HG02759 (cell line): ENCODE measurements at regions not wholly inside any gene's neighbourhood (a gene's known extent, or its start where the extent isn't known, plus 50 kb on each side); places are given as distances from the start of the nearest gene placed in this dataset.

Source experiments
- ATAC-seq: cut with Tn5 transposase; IDR thresholded peaks from one replicate; pipeline ENCODE4 v1.9.1; 2021; ENCODE audit warnings: mild to moderate bottlenecking, moderate library complexity; ENCODE audit not compliant: unreplicated experiment

DNA sequence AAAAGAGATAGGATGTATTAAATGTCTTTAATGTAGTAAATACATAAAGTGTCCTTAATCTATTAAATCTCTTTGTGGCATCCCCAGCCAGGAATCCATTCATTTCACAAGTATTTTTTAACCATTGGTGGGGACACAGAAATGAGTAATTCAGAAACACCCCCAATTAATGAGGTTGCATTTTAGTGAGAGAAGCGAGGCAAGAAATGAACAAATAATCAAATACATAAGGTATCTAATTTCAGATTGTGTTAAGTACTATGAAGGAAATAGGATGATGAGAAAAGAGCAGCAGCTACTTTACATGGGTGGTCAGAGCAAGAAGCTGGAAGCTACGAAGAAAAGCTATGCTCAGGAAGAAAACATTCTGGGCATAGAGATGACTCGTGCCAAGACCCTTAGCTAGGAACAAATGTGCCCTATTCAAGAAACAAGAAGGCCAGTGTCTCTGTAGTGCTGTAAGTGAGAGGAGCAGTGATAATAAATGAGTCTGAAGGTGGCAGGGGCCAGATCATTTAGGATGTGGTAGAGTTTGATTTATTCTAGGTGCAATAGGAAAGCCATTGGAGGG is 60.5 kb upstream of the IGF1 start:
- no peak for ATAC-seq

GRCh38 chr12:102539651-102540553 is 59.5 kb upstream of the IGF1 start:
- no peak for ATAC-seq

GRCh38 chr12:102535306-102535705 is 54.9 kb upstream of the IGF1 start:
- ATAC-seq = no peak

DNA sequence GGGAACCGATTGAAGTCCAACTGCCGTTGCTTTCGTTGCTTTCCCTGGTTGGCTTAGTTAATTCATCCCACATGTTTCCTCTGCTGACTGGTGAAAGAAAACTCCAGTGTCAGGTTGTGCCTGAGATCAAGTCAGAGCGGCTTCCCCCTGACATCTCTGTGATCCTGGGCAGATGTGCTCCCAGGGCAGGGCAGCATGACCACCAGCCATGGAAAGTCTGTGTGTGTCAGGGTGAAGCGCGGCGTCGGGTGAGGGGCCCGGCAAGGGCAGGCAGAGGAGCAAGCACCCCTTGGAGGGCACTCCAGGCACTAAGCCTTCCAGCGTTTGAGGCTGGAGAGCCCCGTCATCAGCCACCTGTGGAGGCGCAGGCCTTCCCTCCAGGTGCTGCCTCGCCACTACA is 54.5 kb upstream of the IGF1 start:
- no peak for ATAC-seq

DNA sequence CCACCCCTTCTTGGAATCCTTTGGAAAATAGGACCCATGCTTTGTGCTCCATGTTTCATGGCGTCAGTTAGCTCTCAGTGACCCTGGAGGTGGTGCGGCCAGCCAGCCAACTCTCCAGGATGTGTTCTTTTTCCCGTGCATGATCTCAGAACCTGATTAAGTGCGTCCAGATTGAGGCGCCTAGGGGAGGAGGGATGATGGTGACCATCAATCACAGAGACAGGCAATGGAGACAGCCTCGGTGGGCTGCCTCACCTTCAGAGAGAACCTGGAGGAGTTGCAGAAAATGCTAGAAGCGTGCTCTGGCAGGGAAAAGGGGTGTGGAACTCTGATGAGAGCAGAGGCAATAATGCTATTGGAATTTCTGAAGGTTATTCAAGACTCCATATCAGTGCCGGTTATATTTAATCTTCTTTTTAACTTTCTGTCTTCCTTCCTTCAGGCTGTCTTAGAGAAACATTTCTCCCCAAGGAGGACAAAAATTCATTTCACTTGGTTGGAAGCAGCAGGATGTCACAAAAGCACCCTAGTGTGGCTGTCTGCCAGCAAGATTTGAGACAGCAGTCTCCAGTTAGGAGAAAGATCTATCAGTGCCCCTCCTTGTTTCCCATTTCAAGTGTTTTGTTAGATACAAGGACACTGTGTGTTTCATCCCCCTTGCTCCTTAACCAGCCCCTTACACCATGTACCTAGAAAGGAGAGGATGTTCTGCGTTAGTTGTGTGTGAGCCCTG is 53.3 kb upstream of the IGF1 start:
- no peak for ATAC-seq
